HepG2 (cell line): ENCODE measurements at regions not wholly inside any gene's neighbourhood (a gene's known extent, or its start where the extent isn't known, plus 50 kb on each side); places are given as distances from the start of the nearest gene placed in this dataset.
A peak's percentile ranks its signal among the peaks of the same experiment; 100 is the strongest.

Experiments used
- ATAC-seq: fragments of 200-7000 bp; cut with Tn5 transposase; 3 replicates; pipeline ENCODE4 v1.9.1; 2020; ENCODE audit warnings: mild to moderate bottlenecking, moderate library complexity
- BruUV-seq: library from RNA; stranded (reverse); fragments of 400-500 nt; replicated peaks from 2 replicates; lab custom pipeline; 2021; lab: Mats Ljungman, UMichigan
- CTCF ChIA-PET: fragments of 300-600 bp; formaldehyde crosslinking; extraction: SDS; loops from one replicate; lab custom pipeline; 2021; ENCODE audit warnings: low total read pairs, inconsistent platforms, low intra/inter-chr PET ratio; lab: Yijun Ruan, JAX
- POLR2A ChIA-PET: fragments of 350-600 bp; sonication (Branson Sonifier 250); formaldehyde crosslinking; loops from one replicate; lab custom pipeline; 2020; ENCODE audit warnings: antibody characterized with exemption, inconsistent platforms; lab: Yijun Ruan, JAX
- DNase-seq: peaks from one replicate; pipeline ENCODE4 v3.0.0-alpha.2; 2015; ENCODE audit warnings: low spot score
- FAIRE-seq: peaks from 3 replicates; lab custom pipeline; 2011; peaks lifted over from hg19 to GRCh38; lab: Jason Lieb, UNC
- H2AFZ ChIP-seq: one replicate; pipeline ENCODE4 v1.6.1; 2011; ENCODE audit warnings: low read length, inconsistent platforms
- H3K27ac ChIP-seq: fragments of 300-600 bp; 3 replicates; pipeline ENCODE4 v1.8.0; 2011; ENCODE audit warnings: mixed run types, mild to moderate bottlenecking, mixed read lengths, low read length, inconsistent platforms; ENCODE audit not compliant: insufficient read depth; ENCODE audit errors: extremely low read length
- H3K27me3 ChIP-seq, 2 experiments: fragments of 200-600 bp in 1 of 2; 2 replicates in 1 of 2; 3 replicates in 1 of 2; pipeline versions ENCODE4 v1.6.0 to v1.8.0; 2011; ENCODE audit warnings: low read length in 2 of 2, mild to moderate bottlenecking in 2 of 2, moderate library complexity in 2 of 2, inconsistent platforms in 1 of 2; ENCODE audit not compliant: insufficient read depth in 2 of 2, control insufficient read depth in 1 of 2
- H3K36me3 ChIP-seq, 2 experiments: fragments of 200-600 bp in 1 of 2; replicated peaks in 1 of 2; 2 replicates in 1 of 2; 3 replicates in 1 of 2; pipeline versions ENCODE4 v1.5.1 to v1.8.0; 2011; ENCODE audit warnings: low read length in 2 of 2, inconsistent platforms in 1 of 2; ENCODE audit not compliant: insufficient read depth in 2 of 2, control insufficient read depth in 1 of 2
- H3K4me1 ChIP-seq: 2 replicates; pipeline ENCODE4 v1.5.1; 2012; ENCODE audit warnings: low read length, inconsistent platforms; ENCODE audit not compliant: insufficient read depth
- H3K4me2 ChIP-seq: 2 replicates; pipeline ENCODE4 v1.6.0; 2011; ENCODE audit warnings: low read depth, low read length, inconsistent platforms
- H3K4me3 ChIP-seq, 3 experiments: fragments of 200-600 bp in 1 of 3; sonication (generic), shearing (Covaris generic) in 1 of 3; replicated peaks in 1 of 3; 2 replicates each; pipeline ENCODE4 v1.5.1; 2011 to 2016; ENCODE audit warnings: low read length in 3 of 3, inconsistent platforms in 2 of 3, low read depth in 2 of 3, mild to moderate bottlenecking in 2 of 3, control low read depth in 1 of 3, mixed read lengths in 1 of 3; ENCODE audit not compliant: insufficient read depth in 1 of 3
- H3K79me2 ChIP-seq: one replicate; pipeline ENCODE4 v1.6.1; 2011; ENCODE audit warnings: low read length, inconsistent platforms; ENCODE audit not compliant: insufficient read depth
- H3K9ac ChIP-seq: 2 replicates; pipeline ENCODE4 v1.6.0; 2011; ENCODE audit warnings: mild to moderate bottlenecking, low read depth, low read length, inconsistent platforms; ENCODE audit not compliant: insufficient read depth
- H3K9me3 ChIP-seq: 2 replicates; pipeline ENCODE4 v1.5.1; 2012; ENCODE audit warnings: mild to moderate bottlenecking, low read length
- H4K20me1 ChIP-seq: 2 replicates; pipeline ENCODE4 v1.6.0; 2011; ENCODE audit warnings: inconsistent platforms, mild to moderate bottlenecking, low read length, moderate library complexity; ENCODE audit not compliant: insufficient read depth
- AFF4 ChIP-seq: sonication (generic); formaldehyde crosslinking; IDR thresholded peaks from 2 replicates; pipeline ENCODE4 v1.4.0; 2020; ENCODE audit warnings: missing genetic modification reagents
- GPBP1L1 ChIP-seq: sonication (generic); formaldehyde crosslinking; IDR thresholded peaks from 2 replicates; pipeline ENCODE4 v1.5.0; 2020; ENCODE audit warnings: mild to moderate bottlenecking, missing genetic modification reagents
- NFE2 ChIP-seq: sonication (generic); formaldehyde crosslinking; IDR thresholded peaks from 2 replicates; pipeline ENCODE4 v1.4.0; 2020; ENCODE audit warnings: missing genetic modification reagents
- NR2F2 ChIP-seq: IDR thresholded peaks from 2 replicates; pipeline ENCODE4 v1.6.1; 2012; ENCODE audit warnings: low read depth, inconsistent platforms, borderline replicate concordance
- PATZ1 ChIP-seq: sonication (generic); formaldehyde crosslinking; IDR thresholded peaks from 2 replicates; pipeline ENCODE4 v1.4.0; 2020; ENCODE audit warnings: missing genetic modification reagents
- PPARG ChIP-seq: conservative IDR thresholded peaks from 2 replicates; pipeline ENCODE4 v1.6.1; 2016; ENCODE audit warnings: missing biosample characterization, missing genetic modification reagents
- SALL1 ChIP-seq: sonication (generic); formaldehyde crosslinking; IDR thresholded peaks from 2 replicates; pipeline ENCODE4 v1.8.0; 2022; ENCODE audit warnings: mild to moderate bottlenecking, missing genetic modification reagents
- ZNF292 ChIP-seq: sonication (generic); formaldehyde crosslinking; IDR thresholded peaks from 2 replicates; pipeline ENCODE4 v1.8.1; 2022; ENCODE audit warnings: mild to moderate bottlenecking, low read depth, missing genetic modification reagents, borderline replicate concordance
- ZNF670 ChIP-seq: sonication (generic); formaldehyde crosslinking; IDR thresholded peaks from 2 replicates; pipeline ENCODE4 v1.8.0; 2022; ENCODE audit warnings: mild to moderate bottlenecking, missing genetic modification reagents, borderline replicate concordance
- WGBS: methylation state at CpG from one replicate; pipeline ENCODE4 v1.1.6; 2017; ENCODE audit warnings: low lambda C conversion rate; 5-methylcytosine and 5-hydroxymethylcytosine counted together
- in situ Hi-C: cut with HindIII; loops from 2 replicates; pipeline ENCODE4 v1.10.0; 2017; ENCODE audit warnings: low pct_unique_long_range_greater_than_20kb; ENCODE audit not compliant: extremely low pct_ligation_motif_present
- intact Hi-C: fragments of 100-400 bp; cut with micrococcal nuclease; formaldehyde crosslinking; loops from one replicate; pipeline ENCODE4 v1.10.0; 2022; ENCODE audit not compliant: unreplicated experiment

- H3K27ac ChIP-seq = no peak overlapping the region
- no peaks in the 10 kb centered on the region for H3K27me3 ChIP-seq
- 3% methylated on average over 9 of the region's 13 CpGs for WGBS
- CTCF ChIA-PET = no interaction called here
- H3K4me3 ChIP-seq = peak overlapping the region in 1 of 3 experiments; percentile 26; a peak in 2 of 6 replicates
- TF ChIP-seq NR2F2 = no peak
- TF ChIP-seq ZNF670 (CRISPR knock-in tag) = no peak
- no peak for TF ChIP-seq GPBP1L1 (CRISPR knock-in tag)
- no peak for TF ChIP-seq NFE2
- 0 out of 2 replicates have a peak, but pooled peaks have one; percentile 39 for TF ChIP-seq ZNF292 (CRISPR knock-in tag)
- TF ChIP-seq SALL1 (CRISPR knock-in tag) = peak; percentile 41; the same call in 1 of the 2 replicates
- TF ChIP-seq PATZ1 (CRISPR knock-in tag) = no peak
- no peak for TF ChIP-seq PPARG (CRISPR knock-in tag)
- no peak for TF ChIP-seq AFF4 (CRISPR knock-in tag)
- no TSS peak for BruUV-seq
- ATAC-seq (peak; percentile 93), DNase-seq (peak; percentile 70), FAIRE-seq (no peak)
- H3K4me1 ChIP-seq = peaks cover 13% of the 10 kb centered on the region; the same call in 1 of the 2 replicates
- no peak overlapping the region for H2AFZ ChIP-seq
- H3K9me3 ChIP-seq = no peaks in the 10 kb centered on the region
- in situ Hi-C loops = no loop called here
- H3K9ac ChIP-seq = no peak overlapping the region
- H3K79me2 ChIP-seq = no peaks in the 10 kb centered on the region
- H3K4me2 ChIP-seq = peak overlapping the region; percentile 55
- no peaks in the 10 kb centered on the region for H3K36me3 ChIP-seq
- intact Hi-C loops = no loop called here
- POLR2A ChIA-PET = no interaction called here
- no peaks in the 10 kb centered on the region for H4K20me1 ChIP-seq
Observed at GRCh38 chr3:67947808-67948508, 293.5 kb upstream of the SUCLG2 start.
